WTC11 (cell line): ENCODE measurements at regions not wholly inside any gene's neighbourhood (a gene's known extent, or its start where the extent isn't known, plus 50 kb on each side); places are given as distances from the start of the nearest gene placed in this dataset.

Experiments
- ATAC-seq: fragments of 200-7000 bp; cut with Tn5 transposase; 2 replicates; pipeline ENCODE4 v1.10.0; 2021; ENCODE audit warnings: mild to moderate bottlenecking, moderate library complexity
- CTCF ChIA-PET: fragments of 300-600 bp; sonication (Branson Sonifier 250); formaldehyde crosslinking; loops from one replicate; lab custom pipeline; 2021; ENCODE audit warnings: antibody characterized with exemption; lab: Charles Lee
- POLR2A ChIA-PET: fragments of 350-600 bp; sonication (Branson Sonifier 250); formaldehyde crosslinking; loops from one replicate; lab custom pipeline; 2021; ENCODE audit warnings: antibody characterized with exemption; lab: Charles Lee
- DNase-seq: peaks from one replicate; pipeline ENCODE4 v3.0.0; 2021; ENCODE audit warnings: low spot score
- H3K27ac Mint-ChIP-seq: 2 replicates; pipeline ENCODE4 v1.8.0; 2021; ENCODE audit warnings: mixed read lengths
- H3K27me3 Mint-ChIP-seq: 2 replicates; pipeline ENCODE4 v1.8.0; 2021; ENCODE audit warnings: low read depth, mild to moderate bottlenecking, moderate library complexity, mixed read lengths
- H3K36me3 Mint-ChIP-seq: 2 replicates; pipeline ENCODE4 v1.8.0; 2021; ENCODE audit warnings: mixed read lengths
- H3K4me1 Mint-ChIP-seq: 2 replicates; pipeline ENCODE4 v1.8.0; 2022; ENCODE audit warnings: mixed read lengths
- H3K4me3 Mint-ChIP-seq: 2 replicates; pipeline ENCODE4 v1.8.0; 2021; ENCODE audit warnings: mild to moderate bottlenecking, moderate library complexity, mixed read lengths
- H3K9me3 Mint-ChIP-seq: 2 replicates; pipeline ENCODE4 v1.8.0; 2021; ENCODE audit warnings: mixed read lengths
- AR ChIP-seq: fragments of 250-450 bp; sonication (Bioruptor Pico); IDR thresholded peaks from 2 replicates; pipeline ENCODE4 v1.9.0; 2021; ENCODE audit warnings: mild to moderate bottlenecking
- ARID4B ChIP-seq: sonication (generic); formaldehyde crosslinking; IDR thresholded peaks from 2 replicates; pipeline ENCODE4 v1.8.0; 2023; ENCODE audit warnings: missing genetic modification reagents, mild to moderate bottlenecking, borderline replicate concordance
- CREB1 ChIP-seq: sonication (generic); formaldehyde crosslinking; IDR thresholded peaks from 2 replicates; pipeline ENCODE4 v1.8.0; 2023; ENCODE audit warnings: mild to moderate bottlenecking, missing genetic modification reagents
- GTF2I ChIP-seq: fragments of 250-450 bp; sonication (Bioruptor Pico); conservative IDR thresholded peaks from 2 replicates; pipeline ENCODE4 v1.4.0; 2021; ENCODE audit warnings: mild to moderate bottlenecking
- KAT7 ChIP-seq: sonication (generic); formaldehyde crosslinking; IDR thresholded peaks from 2 replicates; pipeline ENCODE4 v1.8.1; 2023; ENCODE audit warnings: missing genetic modification reagents, mild to moderate bottlenecking, borderline replicate concordance
- NFATC4 ChIP-seq: fragments of 250-450 bp; sonication (Bioruptor Pico); IDR thresholded peaks from 2 replicates; pipeline ENCODE4 v1.9.0; 2021; ENCODE audit warnings: mild to moderate bottlenecking
- TEAD1 ChIP-seq: sonication (generic); formaldehyde crosslinking; IDR thresholded peaks from 2 replicates; pipeline ENCODE4 v1.8.0; 2022; ENCODE audit warnings: mild to moderate bottlenecking, missing genetic modification reagents
- TP53 ChIP-seq: sonication (generic); formaldehyde crosslinking; IDR thresholded peaks from 2 replicates; pipeline ENCODE4 v1.8.1; 2023; ENCODE audit warnings: mild to moderate bottlenecking, missing genetic modification reagents
- ZNF232 ChIP-seq: sonication (generic); formaldehyde crosslinking; IDR thresholded peaks from 2 replicates; pipeline ENCODE4 v1.8.0; 2022; ENCODE audit warnings: mild to moderate bottlenecking, missing genetic modification reagents
- ZNF317 ChIP-seq: sonication (generic); formaldehyde crosslinking; IDR thresholded peaks from 2 replicates; pipeline ENCODE4 v1.8.1; 2023; ENCODE audit warnings: low read depth, mild to moderate bottlenecking, moderate library complexity, missing genetic modification reagents, borderline replicate concordance
- TF ChIP-seq, protein P1 (sequence below): sonication (generic); formaldehyde crosslinking; IDR thresholded peaks from 2 replicates; pipeline ENCODE4 v1.8.1; 2022; ENCODE audit warnings: low read depth, mild to moderate bottlenecking, moderate library complexity, missing genetic modification reagents, borderline replicate concordance
- TF ChIP-seq, protein P2 (sequence below): sonication (generic); formaldehyde crosslinking; IDR thresholded peaks from 2 replicates; pipeline ENCODE4 v1.8.1; 2022; ENCODE audit warnings: mild to moderate bottlenecking, missing genetic modification reagents, moderate library complexity, borderline replicate concordance
- TF ChIP-seq, protein P3 (sequence below): sonication (generic); formaldehyde crosslinking; IDR thresholded peaks from 2 replicates; pipeline ENCODE4 v1.8.0; 2022; ENCODE audit warnings: mild to moderate bottlenecking, missing genetic modification reagents
- TF ChIP-seq, protein P4 (sequence below): sonication (generic); formaldehyde crosslinking; IDR thresholded peaks from 2 replicates; pipeline ENCODE4 v1.8.1; 2023; ENCODE audit warnings: mild to moderate bottlenecking, missing genetic modification reagents
- TF ChIP-seq, protein P5 (sequence below): sonication (generic); formaldehyde crosslinking; IDR thresholded peaks from 2 replicates; pipeline ENCODE4 v1.8.1; 2023; ENCODE audit warnings: mild to moderate bottlenecking, missing genetic modification reagents, moderate library complexity
- TF ChIP-seq, protein P6 (sequence below): sonication (generic); formaldehyde crosslinking; IDR thresholded peaks from 2 replicates; pipeline ENCODE4 v1.8.0; 2023; ENCODE audit warnings: mild to moderate bottlenecking, missing genetic modification reagents
- TF ChIP-seq, protein P7 (sequence below): fragments of 200-600 bp; IDR thresholded peaks from 2 replicates; pipeline ENCODE4 v1.8.0; 2022; ENCODE audit warnings: antibody characterized with exemption

DNA sequence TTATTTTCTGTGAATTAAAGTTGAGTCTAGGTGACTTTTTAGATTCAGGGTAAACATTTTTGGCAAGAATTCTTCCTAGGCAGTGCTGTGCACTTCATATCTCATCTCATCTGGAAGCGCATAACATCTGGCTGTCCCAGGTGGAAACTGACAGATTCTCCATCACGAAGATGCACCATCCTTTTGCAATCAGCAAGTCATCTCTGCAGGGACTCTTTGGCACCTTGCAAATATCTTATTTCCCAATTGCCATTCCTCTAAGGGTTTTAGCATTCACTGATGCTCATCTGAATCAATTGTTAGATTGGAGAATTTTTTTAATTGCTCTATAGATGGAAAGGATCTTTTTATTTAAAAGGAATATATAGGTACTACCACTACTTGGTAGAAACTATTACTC lies 282.7 kb upstream of the ATP10A start:
- DNase-seq (no peak), ATAC-seq (no peak)
- Mint-ChIP-seq H3K9me3 (peaks cover 8% of the 10 kb centered on the region), H3K27me3 (0 out of 2 replicates have a peak, but pooled peaks cover under 1% of the 10 kb centered on the region), H3K4me3 (no peak overlapping the region), H3K36me3 (no peaks in the 10 kb centered on the region), H3K27ac (no peak overlapping the region), H3K4me1 (peaks cover 23% of the 10 kb centered on the region)
- TF ChIP-seq KAT7 (CRISPR knock-in tag) (no peak), ARID4B (CRISPR knock-in tag) (no peak), TP53 (CRISPR knock-in tag) (no peak), CREB1 (CRISPR knock-in tag) (no peak), ZNF317 (CRISPR knock-in tag) (no peak), AR (CRISPR knock-in tag) (no peak), ZNF232 (no peak), GTF2I (no peak), NFATC4 (no peak), TEAD1 (no peak)
- TF ChIP-seq, protein P1, sequence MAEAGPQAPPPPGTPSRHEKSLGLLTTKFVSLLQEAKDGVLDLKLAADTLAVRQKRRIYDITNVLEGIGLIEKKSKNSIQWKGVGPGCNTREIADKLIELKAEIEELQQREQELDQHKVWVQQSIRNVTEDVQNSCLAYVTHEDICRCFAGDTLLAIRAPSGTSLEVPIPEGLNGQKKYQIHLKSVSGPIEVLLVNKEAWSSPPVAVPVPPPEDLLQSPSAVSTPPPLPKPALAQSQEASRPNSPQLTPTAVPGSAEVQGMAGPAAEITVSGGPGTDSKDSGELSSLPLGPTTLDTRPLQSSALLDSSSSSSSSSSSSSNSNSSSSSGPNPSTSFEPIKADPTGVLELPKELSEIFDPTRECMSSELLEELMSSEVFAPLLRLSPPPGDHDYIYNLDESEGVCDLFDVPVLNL (CRISPR knock-in tag) = no peak
- TF ChIP-seq, protein P2, sequence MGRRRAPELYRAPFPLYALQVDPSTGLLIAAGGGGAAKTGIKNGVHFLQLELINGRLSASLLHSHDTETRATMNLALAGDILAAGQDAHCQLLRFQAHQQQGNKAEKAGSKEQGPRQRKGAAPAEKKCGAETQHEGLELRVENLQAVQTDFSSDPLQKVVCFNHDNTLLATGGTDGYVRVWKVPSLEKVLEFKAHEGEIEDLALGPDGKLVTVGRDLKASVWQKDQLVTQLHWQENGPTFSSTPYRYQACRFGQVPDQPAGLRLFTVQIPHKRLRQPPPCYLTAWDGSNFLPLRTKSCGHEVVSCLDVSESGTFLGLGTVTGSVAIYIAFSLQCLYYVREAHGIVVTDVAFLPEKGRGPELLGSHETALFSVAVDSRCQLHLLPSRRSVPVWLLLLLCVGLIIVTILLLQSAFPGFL (CRISPR knock-in tag) = no peak
- TF ChIP-seq, protein P3, sequence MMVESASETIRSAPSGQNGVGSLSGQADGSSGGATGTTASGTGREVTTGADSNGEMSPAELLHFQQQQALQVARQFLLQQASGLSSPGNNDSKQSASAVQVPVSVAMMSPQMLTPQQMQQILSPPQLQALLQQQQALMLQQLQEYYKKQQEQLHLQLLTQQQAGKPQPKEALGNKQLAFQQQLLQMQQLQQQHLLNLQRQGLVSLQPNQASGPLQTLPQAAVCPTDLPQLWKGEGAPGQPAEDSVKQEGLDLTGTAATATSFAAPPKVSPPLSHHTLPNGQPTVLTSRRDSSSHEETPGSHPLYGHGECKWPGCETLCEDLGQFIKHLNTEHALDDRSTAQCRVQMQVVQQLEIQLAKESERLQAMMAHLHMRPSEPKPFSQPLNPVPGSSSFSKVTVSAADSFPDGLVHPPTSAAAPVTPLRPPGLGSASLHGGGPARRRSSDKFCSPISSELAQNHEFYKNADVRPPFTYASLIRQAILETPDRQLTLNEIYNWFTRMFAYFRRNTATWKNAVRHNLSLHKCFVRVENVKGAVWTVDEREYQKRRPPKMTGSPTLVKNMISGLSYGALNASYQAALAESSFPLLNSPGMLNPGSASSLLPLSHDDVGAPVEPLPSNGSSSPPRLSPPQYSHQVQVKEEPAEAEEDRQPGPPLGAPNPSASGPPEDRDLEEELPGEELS = no peak
- TF ChIP-seq, protein P4, sequence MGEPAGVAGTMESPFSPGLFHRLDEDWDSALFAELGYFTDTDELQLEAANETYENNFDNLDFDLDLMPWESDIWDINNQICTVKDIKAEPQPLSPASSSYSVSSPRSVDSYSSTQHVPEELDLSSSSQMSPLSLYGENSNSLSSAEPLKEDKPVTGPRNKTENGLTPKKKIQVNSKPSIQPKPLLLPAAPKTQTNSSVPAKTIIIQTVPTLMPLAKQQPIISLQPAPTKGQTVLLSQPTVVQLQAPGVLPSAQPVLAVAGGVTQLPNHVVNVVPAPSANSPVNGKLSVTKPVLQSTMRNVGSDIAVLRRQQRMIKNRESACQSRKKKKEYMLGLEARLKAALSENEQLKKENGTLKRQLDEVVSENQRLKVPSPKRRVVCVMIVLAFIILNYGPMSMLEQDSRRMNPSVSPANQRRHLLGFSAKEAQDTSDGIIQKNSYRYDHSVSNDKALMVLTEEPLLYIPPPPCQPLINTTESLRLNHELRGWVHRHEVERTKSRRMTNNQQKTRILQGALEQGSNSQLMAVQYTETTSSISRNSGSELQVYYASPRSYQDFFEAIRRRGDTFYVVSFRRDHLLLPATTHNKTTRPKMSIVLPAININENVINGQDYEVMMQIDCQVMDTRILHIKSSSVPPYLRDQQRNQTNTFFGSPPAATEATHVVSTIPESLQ = no peak
- TF ChIP-seq, protein P5, sequence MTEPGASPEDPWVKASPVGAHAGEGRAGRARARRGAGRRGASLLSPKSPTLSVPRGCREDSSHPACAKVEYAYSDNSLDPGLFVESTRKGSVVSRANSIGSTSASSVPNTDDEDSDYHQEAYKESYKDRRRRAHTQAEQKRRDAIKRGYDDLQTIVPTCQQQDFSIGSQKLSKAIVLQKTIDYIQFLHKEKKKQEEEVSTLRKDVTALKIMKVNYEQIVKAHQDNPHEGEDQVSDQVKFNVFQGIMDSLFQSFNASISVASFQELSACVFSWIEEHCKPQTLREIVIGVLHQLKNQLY (CRISPR knock-in tag) = no peak
- TF ChIP-seq, protein P6, sequence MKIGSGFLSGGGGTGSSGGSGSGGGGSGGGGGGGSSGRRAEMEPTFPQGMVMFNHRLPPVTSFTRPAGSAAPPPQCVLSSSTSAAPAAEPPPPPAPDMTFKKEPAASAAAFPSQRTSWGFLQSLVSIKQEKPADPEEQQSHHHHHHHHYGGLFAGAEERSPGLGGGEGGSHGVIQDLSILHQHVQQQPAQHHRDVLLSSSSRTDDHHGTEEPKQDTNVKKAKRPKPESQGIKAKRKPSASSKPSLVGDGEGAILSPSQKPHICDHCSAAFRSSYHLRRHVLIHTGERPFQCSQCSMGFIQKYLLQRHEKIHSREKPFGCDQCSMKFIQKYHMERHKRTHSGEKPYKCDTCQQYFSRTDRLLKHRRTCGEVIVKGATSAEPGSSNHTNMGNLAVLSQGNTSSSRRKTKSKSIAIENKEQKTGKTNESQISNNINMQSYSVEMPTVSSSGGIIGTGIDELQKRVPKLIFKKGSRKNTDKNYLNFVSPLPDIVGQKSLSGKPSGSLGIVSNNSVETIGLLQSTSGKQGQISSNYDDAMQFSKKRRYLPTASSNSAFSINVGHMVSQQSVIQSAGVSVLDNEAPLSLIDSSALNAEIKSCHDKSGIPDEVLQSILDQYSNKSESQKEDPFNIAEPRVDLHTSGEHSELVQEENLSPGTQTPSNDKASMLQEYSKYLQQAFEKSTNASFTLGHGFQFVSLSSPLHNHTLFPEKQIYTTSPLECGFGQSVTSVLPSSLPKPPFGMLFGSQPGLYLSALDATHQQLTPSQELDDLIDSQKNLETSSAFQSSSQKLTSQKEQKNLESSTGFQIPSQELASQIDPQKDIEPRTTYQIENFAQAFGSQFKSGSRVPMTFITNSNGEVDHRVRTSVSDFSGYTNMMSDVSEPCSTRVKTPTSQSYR = no peak
- TF ChIP-seq, protein P7, sequence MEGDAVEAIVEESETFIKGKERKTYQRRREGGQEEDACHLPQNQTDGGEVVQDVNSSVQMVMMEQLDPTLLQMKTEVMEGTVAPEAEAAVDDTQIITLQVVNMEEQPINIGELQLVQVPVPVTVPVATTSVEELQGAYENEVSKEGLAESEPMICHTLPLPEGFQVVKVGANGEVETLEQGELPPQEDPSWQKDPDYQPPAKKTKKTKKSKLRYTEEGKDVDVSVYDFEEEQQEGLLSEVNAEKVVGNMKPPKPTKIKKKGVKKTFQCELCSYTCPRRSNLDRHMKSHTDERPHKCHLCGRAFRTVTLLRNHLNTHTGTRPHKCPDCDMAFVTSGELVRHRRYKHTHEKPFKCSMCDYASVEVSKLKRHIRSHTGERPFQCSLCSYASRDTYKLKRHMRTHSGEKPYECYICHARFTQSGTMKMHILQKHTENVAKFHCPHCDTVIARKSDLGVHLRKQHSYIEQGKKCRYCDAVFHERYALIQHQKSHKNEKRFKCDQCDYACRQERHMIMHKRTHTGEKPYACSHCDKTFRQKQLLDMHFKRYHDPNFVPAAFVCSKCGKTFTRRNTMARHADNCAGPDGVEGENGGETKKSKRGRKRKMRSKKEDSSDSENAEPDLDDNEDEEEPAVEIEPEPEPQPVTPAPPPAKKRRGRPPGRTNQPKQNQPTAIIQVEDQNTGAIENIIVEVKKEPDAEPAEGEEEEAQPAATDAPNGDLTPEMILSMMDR = no peak
- ChIA-PET CTCF (no interaction called here), POLR2A (no interaction called here)
